Fibroblast of mammary gland (primary cell): ENCODE measurements at regions not wholly inside any gene's neighbourhood (a gene's known extent, or its start where the extent isn't known, plus 50 kb on each side); places are given as distances from the start of the nearest gene placed in this dataset.

Experiments
- DNase-seq: peaks from one replicate; pipeline ENCODE4 v3.0.0-alpha.2; 2010; ENCODE audit warnings: low read depth
- H3K4me3 ChIP-seq: 2 replicates; pipeline ENCODE4 v1.5.1; 2011; ENCODE audit warnings: low read depth, mild to moderate bottlenecking, low read length, moderate library complexity; ENCODE audit not compliant: control insufficient read depth
- TF ChIP-seq, protein P1 (sequence below): conservative IDR thresholded peaks from 2 replicates; pipeline ENCODE4 v1.5.1; 2011; ENCODE audit warnings: low read depth, low read length, inconsistent platforms; ENCODE audit not compliant: control insufficient read depth, insufficient read depth

DNA sequence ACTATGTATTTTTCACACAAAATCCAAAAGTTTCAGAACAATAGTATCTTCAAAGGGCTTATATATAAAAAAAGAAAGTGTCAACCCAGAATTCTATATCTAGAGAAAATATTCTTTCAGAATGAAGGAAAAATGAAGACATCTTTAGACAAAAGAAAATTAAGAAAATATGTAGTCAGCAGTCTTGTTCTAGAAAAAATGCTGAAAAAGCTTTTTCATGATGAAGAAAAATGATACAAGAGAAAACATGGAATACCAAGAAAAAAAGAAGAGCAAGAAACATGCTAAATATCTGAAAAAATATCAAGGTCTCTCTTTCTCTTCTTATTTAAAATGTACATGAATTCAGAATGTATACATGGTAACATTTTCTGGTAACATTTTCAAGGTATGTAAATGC lies 816.8 kb upstream of the FAT3 start:
- H3K4me3 ChIP-seq = no peak overlapping the region
- TF ChIP-seq, protein P1, sequence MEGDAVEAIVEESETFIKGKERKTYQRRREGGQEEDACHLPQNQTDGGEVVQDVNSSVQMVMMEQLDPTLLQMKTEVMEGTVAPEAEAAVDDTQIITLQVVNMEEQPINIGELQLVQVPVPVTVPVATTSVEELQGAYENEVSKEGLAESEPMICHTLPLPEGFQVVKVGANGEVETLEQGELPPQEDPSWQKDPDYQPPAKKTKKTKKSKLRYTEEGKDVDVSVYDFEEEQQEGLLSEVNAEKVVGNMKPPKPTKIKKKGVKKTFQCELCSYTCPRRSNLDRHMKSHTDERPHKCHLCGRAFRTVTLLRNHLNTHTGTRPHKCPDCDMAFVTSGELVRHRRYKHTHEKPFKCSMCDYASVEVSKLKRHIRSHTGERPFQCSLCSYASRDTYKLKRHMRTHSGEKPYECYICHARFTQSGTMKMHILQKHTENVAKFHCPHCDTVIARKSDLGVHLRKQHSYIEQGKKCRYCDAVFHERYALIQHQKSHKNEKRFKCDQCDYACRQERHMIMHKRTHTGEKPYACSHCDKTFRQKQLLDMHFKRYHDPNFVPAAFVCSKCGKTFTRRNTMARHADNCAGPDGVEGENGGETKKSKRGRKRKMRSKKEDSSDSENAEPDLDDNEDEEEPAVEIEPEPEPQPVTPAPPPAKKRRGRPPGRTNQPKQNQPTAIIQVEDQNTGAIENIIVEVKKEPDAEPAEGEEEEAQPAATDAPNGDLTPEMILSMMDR = no peak
- DNase-seq = no peak

DNA sequence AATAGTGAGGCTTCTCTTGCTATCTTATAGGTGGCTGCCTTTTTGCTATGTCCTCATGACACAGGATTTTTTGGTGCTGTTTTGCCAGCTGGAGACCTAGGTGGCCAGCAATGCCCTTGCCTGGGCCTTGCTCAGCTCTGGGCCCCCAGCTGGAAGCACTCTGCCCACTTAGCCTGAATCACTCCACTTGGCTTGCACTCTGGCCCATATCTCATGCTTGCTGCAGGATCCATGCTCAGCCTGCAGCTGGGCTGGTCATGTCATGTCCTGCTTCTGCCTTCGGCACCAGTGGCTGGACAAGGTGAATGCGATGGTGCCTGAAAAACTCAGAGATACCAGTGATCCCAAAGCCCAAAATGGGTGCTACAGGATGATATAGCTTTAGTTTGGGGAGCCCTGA lies 818.6 kb upstream of the FAT3 start:
- TF ChIP-seq, protein P1 = no peak
- H3K4me3 ChIP-seq = no peak overlapping the region
- DNase-seq = no peak

DNA sequence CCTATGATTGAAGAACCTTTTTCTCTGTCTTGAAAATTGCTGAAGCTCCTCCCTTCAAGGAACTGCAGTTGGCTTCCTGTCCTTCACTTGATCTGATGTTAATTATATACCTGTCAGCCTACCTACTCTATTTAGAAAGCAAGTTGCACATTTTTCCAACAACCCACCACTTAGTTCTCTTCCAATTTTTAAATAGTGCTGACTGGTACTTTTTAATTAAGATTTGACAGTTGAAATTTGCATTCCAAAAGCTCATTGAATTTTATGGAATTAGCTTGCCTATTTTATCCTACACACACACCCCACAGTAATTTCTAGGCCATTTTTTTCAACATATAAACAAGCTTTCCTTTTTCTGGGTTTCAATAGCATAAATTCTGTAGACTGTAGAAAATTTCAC lies 820.3 kb upstream of the FAT3 start:
- DNase-seq = no peak
- TF ChIP-seq, protein P1 = no peak
- H3K4me3 ChIP-seq = no peak overlapping the region

DNA sequence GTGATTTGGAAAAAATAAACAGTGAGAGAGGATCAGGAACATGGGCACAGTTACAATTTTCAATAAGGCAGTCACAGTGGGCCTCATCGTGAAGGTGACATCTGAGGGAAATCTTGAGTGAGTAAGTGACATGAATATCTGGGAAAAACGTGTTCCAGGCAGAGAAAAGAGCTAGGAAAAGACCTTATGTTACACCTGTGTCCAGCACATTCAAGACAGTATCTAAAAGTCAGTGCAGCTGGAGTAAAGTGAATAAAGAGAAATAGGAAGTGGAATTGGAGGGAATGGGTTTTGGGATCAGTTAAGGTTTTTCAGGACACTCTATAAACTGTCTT lies 827.5 kb upstream of the FAT3 start:
- no peak overlapping the region for H3K4me3 ChIP-seq
- TF ChIP-seq, protein P1 = no peak
- DNase-seq = no peak

DNA sequence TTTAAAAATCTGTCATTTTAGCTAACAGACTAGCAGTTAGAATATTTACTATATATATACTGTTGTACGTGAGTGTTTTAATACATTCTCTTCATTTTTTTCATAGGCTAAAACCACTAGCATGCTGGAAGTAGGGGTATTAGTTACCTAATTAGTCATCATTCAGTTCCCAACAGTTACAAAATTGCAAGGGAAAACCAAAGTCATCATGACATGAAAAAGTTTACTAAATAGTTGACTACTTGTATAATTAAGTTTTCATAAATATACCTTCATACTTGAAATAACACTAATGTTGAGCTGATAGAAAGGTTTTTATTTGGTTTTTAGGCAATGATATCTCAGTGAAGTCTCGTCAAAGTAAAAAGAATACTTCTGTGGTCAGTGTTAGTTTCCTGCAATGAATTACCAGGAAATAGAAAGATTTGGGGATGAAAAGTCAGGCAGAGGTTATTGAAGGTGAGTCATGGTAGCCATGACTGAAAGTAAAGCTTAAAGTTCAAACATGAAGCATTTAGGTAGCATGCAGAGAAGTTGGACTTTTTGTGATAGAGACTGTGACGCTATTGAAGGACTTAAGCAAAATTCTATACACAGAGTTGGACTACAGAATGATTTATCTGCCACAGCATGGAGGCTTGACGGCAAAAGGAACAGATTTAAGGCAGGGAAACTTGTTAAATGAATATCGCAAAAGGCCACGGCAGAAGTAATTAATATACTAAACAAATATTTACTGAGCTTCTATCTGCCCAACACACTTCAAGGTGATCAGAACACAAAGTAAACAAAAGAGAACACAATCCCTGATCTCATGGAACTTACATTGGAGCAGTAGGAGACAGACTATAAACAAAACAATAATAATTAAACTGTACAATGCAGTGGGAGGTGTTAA lies 828.1 kb upstream of the FAT3 start:
- H3K4me3 ChIP-seq = no peak overlapping the region
- TF ChIP-seq, protein P1 = no peak
- DNase-seq = no peak

DNA sequence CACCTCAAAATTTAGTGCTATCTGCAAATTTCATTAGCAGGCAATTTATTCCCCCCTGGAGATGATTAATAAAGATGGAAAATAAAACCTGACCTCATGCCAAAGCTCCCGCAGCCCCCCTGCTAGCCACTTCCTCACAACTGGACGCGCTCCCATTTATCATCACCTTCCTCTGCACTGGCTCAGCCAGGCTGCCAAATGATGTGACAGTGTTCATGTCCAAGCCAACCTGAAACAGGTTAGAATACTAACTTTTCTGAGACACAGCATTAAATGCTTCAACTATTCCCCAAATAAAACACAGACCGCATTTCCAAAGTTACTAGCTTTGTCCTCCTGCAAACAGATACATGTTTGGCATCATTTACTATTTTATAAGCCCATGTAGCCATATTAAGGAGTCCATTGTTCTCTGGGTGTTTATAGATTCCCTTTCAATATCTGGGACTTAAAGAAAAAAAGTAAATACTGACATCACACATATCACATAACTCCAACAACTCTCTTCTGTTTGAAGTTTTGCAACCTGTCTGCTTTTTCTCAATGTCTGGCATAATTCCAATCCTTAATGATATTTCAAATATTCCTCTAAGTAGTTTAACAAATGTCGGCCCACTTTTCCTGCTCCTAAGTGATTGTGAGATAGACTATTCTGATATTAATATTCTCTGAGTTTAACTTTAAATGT lies 829.7 kb upstream of the FAT3 start:
- H3K4me3 ChIP-seq = no peak overlapping the region
- DNase-seq = no peak
- TF ChIP-seq, protein P1 = no peak
